ENCODE measurements at regions not wholly inside any gene's neighbourhood (a gene's known extent, or its start where the extent isn't known, plus 50 kb on each side); places are given as distances from the start of the nearest gene placed in this dataset.

- no peak for TF ChIP-seq Cebpa-rat (IDR thresholded peaks at IDR 0.05)
Measured at GRCh38 chr5:111976705-111977435, 219.9 kb upstream of the NREP start.

GRCh38 chr5:111975133-111975532 lies 218.1 kb upstream of the NREP start:
- Histone ChIP-seq H3K27ac (no peak overlapping the region), H3K9me3 (replicated peaks in 1 of 11) (no peaks in the 10 kb centered on the region), H3K9ac (no peak overlapping the region), H3K27me3 (no peaks in the 10 kb centered on the region), H3K4me2 (no peak overlapping the region), H3K4me1 (no peaks in the 10 kb centered on the region; a peak in 1 of 20 replicates), H3K36me3 (no peaks in the 10 kb centered on the region), H4K20me1 (no peaks in the 10 kb centered on the region), H3K4me3 (no peak overlapping the region)
- no peak for TF ChIP-seq Cebpa-rat (IDR thresholded peaks at IDR 0.05)

More at GRCh38 chr5:111976705-111977435, 219.9 kb upstream of the NREP start:
- Histone ChIP-seq H3K36me3 (no peaks in the 10 kb centered on the region), H3K4me2 (no peak overlapping the region), H3K9ac (no peak overlapping the region), H4K20me1 (no peaks in the 10 kb centered on the region), H3K27ac (no peak overlapping the region), H3K4me3 (no peak overlapping the region), H3K9me3 (replicated peaks in 1 of 11) (no peaks in the 10 kb centered on the region; a peak in 1 of 22 replicates), H3K4me1 (no peaks in the 10 kb centered on the region; a peak in 1 of 20 replicates), H3K27me3 (no peaks in the 10 kb centered on the region)

DNA sequence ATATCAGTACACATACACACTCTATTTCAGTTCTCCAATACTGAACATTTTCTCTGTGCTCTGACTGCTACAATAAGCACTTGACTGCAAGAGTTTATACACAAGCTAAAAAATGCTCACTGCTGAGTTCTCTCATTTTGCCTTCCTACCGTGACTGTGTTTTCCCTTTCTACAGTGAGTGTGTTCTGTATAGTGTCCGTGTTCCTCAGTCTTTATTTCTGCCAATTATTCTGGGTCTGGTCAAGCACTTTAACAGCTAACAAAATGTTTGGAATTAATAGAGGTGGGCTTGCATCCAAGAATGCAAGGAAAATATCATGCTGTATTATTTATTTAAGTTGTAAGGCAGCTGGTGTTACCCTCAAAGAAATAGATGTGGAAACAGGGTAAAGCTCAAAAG lies 217.0 kb upstream of the NREP start:
- Histone ChIP-seq H4K20me1 (no peaks in the 10 kb centered on the region), H3K27me3 (no peaks in the 10 kb centered on the region), H3K4me3 (no peak overlapping the region), H3K4me1 (no peaks in the 10 kb centered on the region; a peak in 1 of 20 replicates), H3K36me3 (no peaks in the 10 kb centered on the region), H3K4me2 (no peak overlapping the region), H3K27ac (no peak overlapping the region), H3K9ac (no peak overlapping the region), H3K9me3 (replicated peaks in 1 of 11) (no peaks in the 10 kb centered on the region)
- no peak for TF ChIP-seq Cebpa-rat (IDR thresholded peaks at IDR 0.05)

DNA sequence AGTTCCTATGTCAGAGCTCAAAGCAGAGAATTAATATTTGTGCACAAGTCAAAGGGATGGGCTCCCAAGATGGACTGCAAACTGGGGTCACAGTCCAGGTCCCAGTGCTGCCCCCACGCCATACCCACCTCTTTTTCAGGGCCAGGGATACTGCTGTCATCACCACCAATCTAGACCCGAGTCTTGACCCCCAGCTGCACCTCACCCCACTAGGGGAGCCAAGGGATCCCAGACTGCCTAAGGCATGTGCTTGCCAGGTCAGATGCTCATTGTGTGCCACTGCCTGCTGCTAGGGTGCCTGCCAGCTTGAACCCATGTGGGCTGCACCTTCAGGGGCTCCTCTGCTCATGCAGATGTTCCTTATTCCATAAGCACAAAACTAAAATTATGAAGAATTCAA lies 215.6 kb upstream of the NREP start:
- peaks cover 0 to 5% (median 0%) of the 10 kb centered on the region in 10 experiments; a peak in 3 of 20 replicates for H3K4me1 ChIP-seq
- no peak overlapping the region for H3K27ac ChIP-seq
- no peaks in the 10 kb centered on the region for H4K20me1 ChIP-seq
- no peaks in the 10 kb centered on the region for H3K27me3 ChIP-seq
- no peak overlapping the region for H3K4me2 ChIP-seq
- H3K36me3 ChIP-seq, result no peaks in the 10 kb centered on the region
- H3K9ac ChIP-seq, result no peak overlapping the region
- H3K9me3 ChIP-seq (replicated peaks in 1 of 11), result peaks cover 0 to 1% (median 0%) of the 10 kb centered on the region in 11 experiments; a peak in 2 of 22 replicates
- TF ChIP-seq Cebpa-rat (IDR thresholded peaks at IDR 0.05), result no peak
- H3K4me3 ChIP-seq, result no peak overlapping the region

GRCh38 chr5:111972080-111972479 lies 215.1 kb upstream of the NREP start:
- no peaks in the 10 kb centered on the region for H4K20me1 ChIP-seq
- TF ChIP-seq Cebpa-rat (IDR thresholded peaks at IDR 0.05), result no peak
- peaks cover 0 to 5% (median 0%) of the 10 kb centered on the region in 10 experiments; a peak in 3 of 20 replicates for H3K4me1 ChIP-seq
- H3K9me3 ChIP-seq (replicated peaks in 1 of 11), result peaks cover 0 to 5% (median 0%) of the 10 kb centered on the region in 11 experiments; a peak in 2 of 22 replicates
- H3K4me2 ChIP-seq, result no peak overlapping the region
- H3K27ac ChIP-seq, result no peak overlapping the region
- no peak overlapping the region for H3K4me3 ChIP-seq
- no peak overlapping the region for H3K9ac ChIP-seq
- no peaks in the 10 kb centered on the region for H3K36me3 ChIP-seq
- H3K27me3 ChIP-seq, result no peaks in the 10 kb centered on the region

DNA sequence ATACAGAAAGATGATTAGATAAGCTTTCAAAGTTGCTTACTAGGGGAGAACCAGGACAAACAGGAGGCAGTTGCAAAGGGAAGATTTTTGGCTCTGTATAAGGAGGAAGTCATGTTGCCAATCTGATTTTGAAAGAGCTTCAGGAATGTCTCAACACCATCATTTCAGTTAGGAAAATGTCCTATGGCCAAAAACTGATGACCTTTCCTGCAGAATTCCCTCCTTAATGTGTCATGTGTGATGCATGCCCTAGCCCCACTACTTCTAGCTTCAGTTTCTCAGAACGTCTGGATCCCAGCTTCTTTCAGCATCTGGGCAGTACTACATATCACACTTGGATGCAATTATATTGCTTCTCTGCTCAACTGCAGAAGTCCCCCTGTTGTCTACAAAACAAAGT lies 211.5 kb upstream of the NREP start:
- no peak overlapping the region for H3K4me3 ChIP-seq
- H3K4me1 ChIP-seq, result peaks cover 0 to 5% (median 0%) of the 10 kb centered on the region in 10 experiments; a peak in 3 of 20 replicates
- H3K9me3 ChIP-seq (replicated peaks in 1 of 11), result peaks cover 0 to 14% (median 9%) of the 10 kb centered on the region in 11 experiments; a peak in 15 of 22 replicates
- H3K9ac ChIP-seq, result no peak overlapping the region
- H3K36me3 ChIP-seq, result no peaks in the 10 kb centered on the region
- H4K20me1 ChIP-seq, result no peaks in the 10 kb centered on the region
- TF ChIP-seq Cebpa-rat (IDR thresholded peaks at IDR 0.05), result no peak
- no peaks in the 10 kb centered on the region for H3K27me3 ChIP-seq
- no peak overlapping the region for H3K4me2 ChIP-seq
- no peak overlapping the region for H3K27ac ChIP-seq

DNA sequence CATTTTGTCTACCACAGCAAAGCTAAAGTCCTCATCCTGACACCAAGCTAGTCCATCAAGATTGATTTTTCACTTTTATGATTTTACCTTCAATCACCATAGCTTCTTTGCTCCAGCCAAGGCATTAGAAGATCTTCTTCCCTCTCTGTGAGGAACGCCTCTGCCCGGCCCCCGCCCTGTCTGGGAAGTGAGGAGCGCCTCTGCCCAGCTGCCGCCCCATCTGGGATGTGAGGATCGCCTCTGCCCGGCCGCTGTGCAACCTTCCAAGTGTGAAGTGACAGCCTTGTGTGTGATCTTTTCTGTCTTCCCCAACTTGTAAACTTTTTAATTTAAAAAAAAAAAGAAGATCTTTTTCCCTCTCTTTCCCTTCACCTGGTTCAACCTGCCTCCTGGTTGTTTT lies 210.5 kb upstream of the NREP start:
- no peak for TF ChIP-seq Cebpa-rat (IDR thresholded peaks at IDR 0.05)
- no peak overlapping the region for H3K4me2 ChIP-seq

GRCh38 chr5:111966290-111966689 lies 209.3 kb upstream of the NREP start:
- Histone ChIP-seq H4K20me1 (no peaks in the 10 kb centered on the region), H3K4me2 (no peak overlapping the region), H3K36me3 (peaks cover 0 to 7% (median 0%) of the 10 kb centered on the region in 11 experiments; a peak in 2 of 22 replicates), H3K27me3 (no peaks in the 10 kb centered on the region), H3K9me3 (replicated peaks in 1 of 11) (peaks cover 5 to 26% (median 21%) of the 10 kb centered on the region in 11 experiments), H3K4me1 (peaks cover 9 to 20% (median 18%) of the 10 kb centered on the region in 10 experiments; a peak in 19 of 20 replicates), H3K4me3 (no peak overlapping the region), H3K27ac (no peak overlapping the region), H3K9ac (no peak overlapping the region)
- no peak for TF ChIP-seq Cebpa-rat (IDR thresholded peaks at IDR 0.05)

More for the DNA sequence above, 210.5 kb upstream of the NREP start:
- Histone ChIP-seq H4K20me1 (no peaks in the 10 kb centered on the region), H3K27ac (no peak overlapping the region), H3K27me3 (no peaks in the 10 kb centered on the region), H3K4me3 (no peak overlapping the region), H3K4me1 (peaks cover 1 to 8% (median 7%) of the 10 kb centered on the region in 10 experiments; a peak in 17 of 20 replicates), H3K9ac (no peak overlapping the region), H3K36me3 (peaks cover 0 to 7% (median 0%) of the 10 kb centered on the region in 11 experiments; a peak in 2 of 22 replicates), H3K9me3 (replicated peaks in 1 of 11) (peaks cover 5 to 24% (median 19%) of the 10 kb centered on the region in 11 experiments)

DNA sequence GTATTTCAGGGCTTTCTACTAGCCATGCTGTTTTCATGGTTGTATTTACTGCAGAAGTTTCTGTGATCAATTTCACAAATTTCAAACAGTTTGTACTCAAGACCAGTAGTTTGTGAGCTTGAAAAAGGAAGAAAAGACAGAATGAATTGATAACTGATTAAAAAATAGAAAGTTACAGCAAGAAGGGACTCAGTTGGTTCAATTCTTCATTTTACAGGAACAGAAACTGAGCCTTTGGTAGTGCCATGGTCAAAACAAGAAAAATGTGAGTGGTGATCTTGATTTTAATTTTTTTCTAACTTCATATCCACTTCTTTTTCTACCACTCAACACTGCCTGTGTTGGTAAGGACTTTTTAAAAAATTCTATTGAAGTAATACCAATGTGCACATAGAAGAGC lies 206.6 kb upstream of the NREP start:
- Histone ChIP-seq H3K4me3 (no peak overlapping the region), H3K36me3 (peaks cover 0 to 7% (median 0%) of the 10 kb centered on the region in 11 experiments; a peak in 2 of 22 replicates), H3K27me3 (no peaks in the 10 kb centered on the region), H4K20me1 (no peaks in the 10 kb centered on the region), H3K9ac (no peak overlapping the region), H3K27ac (peak overlapping the region in 1 of 11 experiments; percentile 58; a peak in 2 of 22 replicates), H3K4me2 (no peak overlapping the region), H3K9me3 (replicated peaks in 1 of 11) (peaks cover 5 to 26% (median 21%) of the 10 kb centered on the region in 11 experiments), H3K4me1 (peaks cover 8 to 42% (median 31%) of the 10 kb centered on the region in 10 experiments; a peak in 19 of 20 replicates)
- no peak for TF ChIP-seq Cebpa-rat (IDR thresholded peaks at IDR 0.05)
